ENCODE measurements at regions not wholly inside any gene's neighbourhood (a gene's known extent, or its start where the extent isn't known, plus 50 kb on each side); places are given as distances from the start of the nearest gene placed in this dataset.
"Not testable (repeated sequence)": the region's sequence is repeated elsewhere in the genome, so short reads cannot be mapped to it uniquely, and the experiment has no call there.

- DNase-seq, result no peak
- Histone ChIP-seq H3K4me3 (ENCODE audit: insufficient read depth, low read depth, low read length) (no peak overlapping the region), H3K36me3 (replicated peaks; ENCODE audit: control insufficient read depth, insufficient read depth, low read length) (no peaks in the 10 kb centered on the region), H3K27me3 (ENCODE audit: control insufficient read depth, insufficient read depth, low read length) (no peaks in the 10 kb centered on the region)
These were observed 135.8 kb upstream of the CPHXL start for GRCh38 chr16:75862098-75862386.

DNA sequence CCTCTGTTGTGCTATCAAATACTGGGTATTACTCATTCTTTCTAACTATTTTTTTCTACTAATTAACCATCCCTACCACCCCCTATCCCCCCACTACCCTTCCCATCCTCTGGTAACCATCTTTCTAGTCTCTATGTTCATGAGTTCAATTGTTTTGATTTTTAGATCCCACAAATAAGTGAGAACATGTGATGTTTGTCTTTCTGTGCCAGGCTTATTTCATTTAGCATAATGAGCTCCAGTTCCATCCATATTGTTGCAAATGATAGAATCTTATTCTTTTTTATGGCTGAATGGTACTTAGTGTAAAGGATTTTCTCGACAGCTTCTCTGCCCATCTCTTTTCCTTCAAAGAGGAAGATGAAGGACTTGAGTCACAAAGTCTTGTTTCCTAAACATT lies 138.0 kb upstream of the CPHXL start:
- Histone ChIP-seq H3K27me3 (ENCODE audit: control insufficient read depth, insufficient read depth, low read length) (no peaks in the 10 kb centered on the region), H3K4me3 (ENCODE audit: insufficient read depth, low read depth, low read length) (no peak overlapping the region), H3K36me3 (replicated peaks; ENCODE audit: control insufficient read depth, insufficient read depth, low read length) (no peaks in the 10 kb centered on the region)
- no peak for DNase-seq

GRCh38 chr16:75865736-75866135 lies 139.4 kb upstream of the CPHXL start:
- Histone ChIP-seq H3K27me3 (ENCODE audit: control insufficient read depth, insufficient read depth, low read length) (no peaks in the 10 kb centered on the region), H3K36me3 (replicated peaks; ENCODE audit: control insufficient read depth, insufficient read depth, low read length) (no peaks in the 10 kb centered on the region), H3K4me3 (ENCODE audit: insufficient read depth, low read depth, low read length) (no peak overlapping the region)
- DNase-seq, result no peak

DNA sequence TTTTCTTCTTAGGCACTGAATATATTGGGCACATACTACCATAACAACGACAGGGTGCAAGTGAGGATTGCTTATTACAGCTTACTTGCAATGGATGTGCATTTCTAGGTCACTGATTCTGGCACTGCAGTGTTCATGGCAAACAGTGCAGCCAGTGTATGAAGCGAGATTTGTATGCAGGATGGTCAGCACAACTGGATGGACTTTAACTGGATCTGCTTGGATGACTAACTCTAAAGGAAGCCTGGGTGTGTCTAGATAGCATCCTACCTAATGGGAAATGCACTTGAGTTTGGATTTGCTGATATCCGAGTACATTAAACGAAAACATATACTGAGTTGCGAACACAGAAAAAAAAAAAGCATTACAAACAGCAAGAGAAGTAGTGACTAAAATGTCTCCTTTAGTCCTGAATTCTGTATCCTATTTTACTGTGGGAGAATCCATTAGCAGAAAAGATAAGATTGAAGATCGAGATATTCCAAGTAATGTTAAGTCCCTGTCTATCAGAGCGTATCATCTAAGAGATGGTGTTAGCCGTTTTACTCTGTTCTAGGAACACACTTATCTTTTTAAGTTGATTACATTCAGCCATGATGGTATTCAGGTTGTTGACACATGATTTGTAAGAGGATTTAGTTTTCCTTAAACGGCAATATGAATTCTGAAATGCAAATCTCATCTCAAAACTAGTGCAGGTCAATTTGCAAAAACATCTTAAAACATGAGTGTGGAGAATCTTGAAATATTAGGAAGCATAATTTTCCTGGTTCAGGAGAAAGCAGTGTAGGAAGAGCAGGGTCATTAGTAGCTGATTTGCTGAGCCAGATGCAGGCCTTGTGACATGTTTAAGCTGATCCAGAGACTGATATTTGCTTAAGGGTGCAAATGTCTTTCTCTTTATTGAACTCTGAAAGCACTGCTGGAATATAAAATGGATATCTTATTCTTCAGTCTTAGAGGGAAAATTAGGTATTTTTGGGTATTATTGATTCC lies 142.6 kb upstream of the CPHXL start:
- peaks cover 1% of the 10 kb centered on the region; the same call in 1 of the 2 replicates for H3K27me3 ChIP-seq (ENCODE audit: control insufficient read depth, insufficient read depth, low read length)
- H3K36me3 ChIP-seq (replicated peaks; ENCODE audit: control insufficient read depth, insufficient read depth, low read length), result no peaks in the 10 kb centered on the region
- no peak for DNase-seq
- no peak overlapping the region for H3K4me3 ChIP-seq (ENCODE audit: insufficient read depth, low read depth, low read length)

GRCh38 chr16:75881280-75881679 lies 155.0 kb upstream of the CPHXL start:
- not testable (repeated sequence) for H3K36me3 ChIP-seq (replicated peaks; ENCODE audit: control insufficient read depth, insufficient read depth, low read length); DNase-seq; H3K4me3 ChIP-seq (ENCODE audit: insufficient read depth, low read depth, low read length); H3K27me3 ChIP-seq (ENCODE audit: control insufficient read depth, insufficient read depth, low read length)

DNA sequence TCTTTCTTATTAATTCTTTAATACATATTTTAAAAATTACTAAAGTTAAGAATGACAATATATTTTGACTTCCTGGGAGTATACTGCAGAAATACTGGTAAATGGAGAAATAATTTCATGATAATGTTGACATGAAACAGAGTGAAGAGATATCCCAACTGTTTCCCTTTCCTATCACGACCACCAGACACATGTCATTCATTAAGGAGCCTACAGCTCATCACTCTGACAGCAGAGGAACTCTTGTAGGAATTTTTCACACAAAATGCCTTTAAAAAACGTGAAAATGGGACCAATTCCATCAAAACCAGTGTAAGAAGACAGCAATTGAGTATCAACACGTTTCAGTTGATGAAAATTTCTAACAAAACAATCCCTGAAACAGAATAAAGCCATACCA lies 172.9 kb upstream of the CPHXL start:
- DNase-seq, result no peak
- no peaks in the 10 kb centered on the region for H3K36me3 ChIP-seq (replicated peaks; ENCODE audit: control insufficient read depth, insufficient read depth, low read length)

DNA sequence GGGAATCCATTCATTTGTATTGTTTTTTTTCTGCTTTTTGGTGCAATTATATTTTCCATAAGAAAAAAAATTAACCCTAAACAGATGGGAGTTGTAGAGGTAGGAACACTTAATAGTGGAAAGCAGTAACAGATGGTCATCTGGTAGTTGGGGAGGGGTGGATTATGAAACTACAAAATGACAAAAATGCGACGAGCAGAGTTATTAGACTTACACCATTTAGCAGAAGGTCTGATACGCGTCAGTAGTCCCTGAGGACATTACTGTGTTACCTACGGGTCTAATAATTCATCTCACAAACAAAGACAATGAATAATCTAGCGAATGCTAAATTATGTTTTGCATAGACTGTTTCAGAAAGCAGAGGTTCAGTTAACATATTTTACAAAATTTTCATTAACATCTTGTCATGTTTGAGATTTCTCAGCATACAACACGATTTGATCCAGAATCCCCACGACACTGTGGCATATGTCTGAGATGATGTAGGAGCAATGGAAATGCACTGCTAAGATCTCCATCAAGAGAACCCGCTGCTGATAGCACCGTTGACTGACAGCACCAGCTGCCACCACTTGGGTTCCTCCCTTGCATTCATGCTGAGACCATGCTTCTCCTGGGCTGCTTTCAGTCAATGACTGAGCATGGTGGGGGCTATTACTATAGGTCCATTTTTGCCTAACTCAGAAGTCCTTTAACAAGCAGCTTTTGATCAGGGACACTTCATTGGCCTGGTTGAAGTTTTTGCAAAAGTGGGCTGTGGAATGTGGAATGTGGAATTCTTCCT lies 182.2 kb upstream of the CPHXL start:
- no peaks in the 10 kb centered on the region for H3K36me3 ChIP-seq (replicated peaks; ENCODE audit: control insufficient read depth, insufficient read depth, low read length)
- H3K27me3 ChIP-seq (ENCODE audit: control insufficient read depth, insufficient read depth, low read length), result no peaks in the 10 kb centered on the region
- no peak for DNase-seq
- H3K4me3 ChIP-seq (ENCODE audit: insufficient read depth, low read depth, low read length), result no peak overlapping the region

More for the DNA sequence above, 172.9 kb upstream of the CPHXL start:
- H3K27me3 ChIP-seq (ENCODE audit: control insufficient read depth, insufficient read depth, low read length), result no peaks in the 10 kb centered on the region
- no peak overlapping the region for H3K4me3 ChIP-seq (ENCODE audit: insufficient read depth, low read depth, low read length)

DNA sequence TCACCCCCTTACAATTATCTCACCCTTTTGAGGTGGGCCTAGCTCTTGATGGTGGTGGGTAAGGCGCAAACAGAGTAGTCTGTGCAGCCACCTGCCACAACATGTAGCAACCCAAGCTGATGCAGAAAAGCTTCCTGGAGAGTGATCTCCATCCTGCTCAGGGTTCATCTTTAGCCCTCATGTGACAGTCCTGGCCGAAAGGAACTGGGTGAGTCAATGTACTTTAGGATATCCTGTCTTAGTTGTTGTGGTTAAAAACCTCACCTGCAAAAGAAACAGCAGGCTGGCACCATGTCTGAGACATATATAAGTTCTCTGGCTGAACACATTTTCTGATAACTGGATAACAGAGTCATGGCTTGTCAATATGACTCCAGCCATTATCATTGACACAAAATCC lies 183.5 kb upstream of the CPHXL start:
- no peak for DNase-seq
- Histone ChIP-seq H3K4me3 (ENCODE audit: insufficient read depth, low read depth, low read length) (no peak overlapping the region), H3K27me3 (ENCODE audit: control insufficient read depth, insufficient read depth, low read length) (no peaks in the 10 kb centered on the region), H3K36me3 (replicated peaks; ENCODE audit: control insufficient read depth, insufficient read depth, low read length) (no peaks in the 10 kb centered on the region)

DNA sequence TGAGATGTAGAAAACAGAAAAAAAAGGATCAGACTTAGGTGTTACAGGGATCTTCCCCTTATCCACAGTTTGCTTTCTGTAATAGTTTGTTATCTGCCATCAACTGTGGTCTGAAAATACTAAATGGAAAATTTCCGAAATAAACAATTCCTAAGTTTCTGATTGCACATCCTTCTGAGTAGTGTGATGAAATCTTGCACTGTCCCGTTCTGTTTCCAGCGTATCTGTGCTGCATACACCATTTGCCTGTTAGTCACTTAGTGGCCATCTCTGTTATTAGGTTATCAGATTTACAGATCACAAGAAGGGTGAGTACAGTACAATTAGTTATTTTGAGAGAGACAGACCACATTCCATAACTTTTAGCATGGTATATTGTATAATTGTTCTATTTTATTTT lies 185.6 kb upstream of the CPHXL start:
- no peaks in the 10 kb centered on the region for H3K36me3 ChIP-seq (replicated peaks; ENCODE audit: control insufficient read depth, insufficient read depth, low read length)
- H3K27me3 ChIP-seq (ENCODE audit: control insufficient read depth, insufficient read depth, low read length), result peaks cover 8% of the 10 kb centered on the region
- no peak overlapping the region for H3K4me3 ChIP-seq (ENCODE audit: insufficient read depth, low read depth, low read length)
- DNase-seq, result no peak

DNA sequence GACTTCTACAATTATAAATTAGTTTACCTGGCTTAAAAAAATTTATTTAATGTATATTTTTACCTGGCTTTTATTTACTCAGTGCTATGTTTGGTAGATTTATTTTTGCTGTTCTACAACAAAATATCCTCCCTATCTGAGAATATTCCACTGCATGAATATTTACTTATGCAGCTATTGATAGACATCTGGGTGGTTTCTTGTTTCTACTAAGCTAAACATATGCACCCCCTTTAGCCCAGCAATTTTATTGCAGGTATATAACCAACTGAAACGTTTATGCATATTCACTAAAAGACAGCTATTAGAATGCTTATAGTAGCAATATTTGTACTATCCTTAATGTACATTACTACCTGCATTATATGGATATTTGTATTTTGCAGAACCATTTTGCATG lies 187.7 kb upstream of the CPHXL start:
- Histone ChIP-seq H3K36me3 (replicated peaks; ENCODE audit: control insufficient read depth, insufficient read depth, low read length) (no peaks in the 10 kb centered on the region), H3K27me3 (ENCODE audit: control insufficient read depth, insufficient read depth, low read length) (peaks cover 16% of the 10 kb centered on the region), H3K4me3 (ENCODE audit: insufficient read depth, low read depth, low read length) (no peak overlapping the region)
- no peak for DNase-seq

GRCh38 chr16:75916451-75916850 lies 190.2 kb upstream of the CPHXL start:
- DNase-seq, result no peak
- H3K4me3 ChIP-seq (ENCODE audit: insufficient read depth, low read depth, low read length), result no peak overlapping the region
- no peaks in the 10 kb centered on the region for H3K36me3 ChIP-seq (replicated peaks; ENCODE audit: control insufficient read depth, insufficient read depth, low read length)
- peaks cover 30% of the 10 kb centered on the region for H3K27me3 ChIP-seq (ENCODE audit: control insufficient read depth, insufficient read depth, low read length)

- Histone ChIP-seq H3K4me3 (ENCODE audit: insufficient read depth, low read depth, low read length) (no peak overlapping the region), H3K27me3 (ENCODE audit: control insufficient read depth, insufficient read depth, low read length) (peaks cover 44% of the 10 kb centered on the region), H3K36me3 (replicated peaks; ENCODE audit: control insufficient read depth, insufficient read depth, low read length) (no peaks in the 10 kb centered on the region)
- no peak for DNase-seq
These were observed 191.8 kb upstream of the CPHXL start for GRCh38 chr16:75918109-75918508.

DNA sequence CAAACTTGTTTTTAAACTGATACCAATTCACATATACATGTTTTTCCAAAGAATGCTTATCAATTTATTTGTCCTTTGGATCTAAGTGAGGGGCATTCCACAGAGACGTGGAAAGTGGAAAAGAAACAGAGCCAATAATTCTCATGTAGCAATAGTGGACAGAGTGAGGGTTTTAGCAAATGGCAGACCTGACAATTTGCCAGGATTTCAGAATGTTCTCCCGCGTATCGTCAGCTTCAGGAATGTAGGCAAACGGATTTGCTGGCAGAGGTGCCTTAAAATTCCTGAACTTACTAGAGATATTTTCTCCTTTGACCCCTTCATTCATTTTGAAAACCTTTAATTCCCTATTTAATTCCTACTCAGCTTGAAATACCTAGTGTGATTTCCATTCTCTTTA lies 193.4 kb upstream of the CPHXL start:
- Histone ChIP-seq H3K36me3 (replicated peaks; ENCODE audit: control insufficient read depth, insufficient read depth, low read length) (no peaks in the 10 kb centered on the region), H3K4me3 (ENCODE audit: insufficient read depth, low read depth, low read length) (no peak overlapping the region), H3K27me3 (ENCODE audit: control insufficient read depth, insufficient read depth, low read length) (peaks cover 57% of the 10 kb centered on the region)
- no peak for DNase-seq

DNA sequence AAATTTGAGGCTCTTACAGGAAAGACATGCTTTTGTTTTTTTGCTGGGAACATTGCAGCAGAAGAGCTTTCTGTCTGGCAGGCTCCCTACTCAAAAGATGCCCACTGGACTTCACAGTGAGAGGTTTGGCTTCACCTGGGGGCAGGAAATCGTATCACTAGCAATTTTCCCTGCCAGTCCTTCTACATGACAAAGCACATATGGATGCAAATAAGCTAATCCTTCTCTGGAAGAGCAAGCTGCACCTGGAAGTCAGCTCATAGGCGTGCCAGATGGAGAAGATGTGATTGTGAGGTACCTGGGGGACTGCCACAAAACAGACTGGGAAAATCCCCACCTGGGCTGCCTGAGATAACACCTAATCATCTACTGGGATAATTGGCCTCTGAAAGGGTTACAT lies 195.0 kb upstream of the CPHXL start:
- peak; percentile 27 for DNase-seq
- H3K36me3 ChIP-seq (replicated peaks; ENCODE audit: control insufficient read depth, insufficient read depth, low read length), result no peaks in the 10 kb centered on the region
- no peak overlapping the region for H3K4me3 ChIP-seq (ENCODE audit: insufficient read depth, low read depth, low read length)
- peaks cover 71% of the 10 kb centered on the region for H3K27me3 ChIP-seq (ENCODE audit: control insufficient read depth, insufficient read depth, low read length)

DNA sequence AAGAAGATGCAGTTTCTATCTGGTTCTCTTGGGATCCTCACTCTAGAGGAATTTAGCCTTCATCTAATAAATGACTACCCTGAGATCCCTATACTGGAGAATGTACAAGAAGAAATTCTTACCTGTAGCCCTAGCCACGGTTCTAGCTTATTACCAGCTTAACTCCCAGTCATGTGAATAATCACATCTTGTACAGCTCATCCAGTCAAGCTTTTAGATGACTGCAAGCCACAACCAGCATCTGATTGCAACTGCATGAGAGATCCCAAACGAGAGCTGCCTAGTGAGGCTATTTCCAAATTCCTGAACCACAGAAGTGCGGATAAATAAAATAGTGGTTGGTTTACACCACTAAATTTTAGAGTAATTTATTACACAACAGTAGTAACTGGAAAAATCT lies 196.0 kb upstream of the CPHXL start:
- Histone ChIP-seq H3K36me3 (replicated peaks; ENCODE audit: control insufficient read depth, insufficient read depth, low read length) (no peaks in the 10 kb centered on the region), H3K4me3 (ENCODE audit: insufficient read depth, low read depth, low read length) (no peak overlapping the region), H3K27me3 (ENCODE audit: control insufficient read depth, insufficient read depth, low read length) (peaks cover 74% of the 10 kb centered on the region)
- DNase-seq, result no peak

All from H7 (cell line).